H1 (cell line): ENCODE measurements at regions not wholly inside any gene's neighbourhood (a gene's known extent, or its start where the extent isn't known, plus 50 kb on each side); places are given as distances from the start of the nearest gene placed in this dataset.
"Not testable (repeated sequence)": the region's sequence is repeated elsewhere in the genome, so short reads cannot be mapped to it uniquely, and the experiment has no call there.

Experiments
- CTCF ChIA-PET: fragments of 300-600 bp; sonication (Branson Sonifier 250); formaldehyde crosslinking; loops from one replicate; lab custom pipeline; 2021; ENCODE audit not compliant: partially characterized antibody; lab: Charles Lee
- POLR2A ChIA-PET: fragments of 300-600 bp; sonication (Branson Sonifier 250); formaldehyde crosslinking; loops from one replicate; lab custom pipeline; 2021; ENCODE audit warnings: inconsistent platforms; ENCODE audit not compliant: partially characterized antibody; lab: Charles Lee
- DNase-seq, 2 experiments: peaks; one replicate each; pipeline versions ENCODE4 v3.0.0 to v3.0.0-alpha.2; 2010 to 2022; ENCODE audit warnings: low spot score in 2 of 2, low read depth in 1 of 2, mixed read lengths in 1 of 2
- FAIRE-seq: peaks from 2 replicates; lab custom pipeline; 2011; peaks lifted over from hg19 to GRCh38; lab: Jason Lieb, UNC
- H2AFZ ChIP-seq: 2 replicates; pipeline ENCODE4 v1.8.1; 2012; ENCODE audit warnings: low read length, inconsistent platforms
- H2AK5ac ChIP-seq: 2 replicates; pipeline ENCODE4 v1.6.1; 2013; ENCODE audit warnings: low read depth, low read length
- H2BK120ac ChIP-seq: replicated peaks from 2 replicates; pipeline ENCODE3; 2013; ENCODE audit warnings: low read depth, low read length, inconsistent platforms
- H2BK12ac ChIP-seq: 2 replicates; pipeline ENCODE4 v1.6.1; 2013; ENCODE audit warnings: low read depth, low read length
- H2BK15ac ChIP-seq: 2 replicates; pipeline ENCODE4 v1.6.1; 2013; ENCODE audit warnings: low read length
- H2BK20ac ChIP-seq: 2 replicates; pipeline ENCODE4 v1.6.1; 2013; ENCODE audit warnings: low read length
- H2BK5ac ChIP-seq: 2 replicates; pipeline ENCODE4 v1.6.1; 2013; ENCODE audit warnings: low read depth, low read length
- H3K14ac ChIP-seq: 2 replicates; pipeline ENCODE4 v1.6.1; 2013; ENCODE audit warnings: inconsistent platforms; ENCODE audit not compliant: insufficient read length
- H3K18ac ChIP-seq: 2 replicates; pipeline ENCODE4 v1.6.1; 2013; ENCODE audit warnings: low read length; ENCODE audit errors: extremely low read depth
- H3K23ac ChIP-seq: 2 replicates; pipeline ENCODE4 v1.6.1; 2013; ENCODE audit warnings: inconsistent platforms; ENCODE audit not compliant: insufficient read length
- H3K23me2 ChIP-seq: 2 replicates; pipeline ENCODE4 v1.6.1; 2013; ENCODE audit warnings: low read depth, low read length
- H3K27ac ChIP-seq: 2 replicates; pipeline ENCODE4 v1.6.1; 2011; ENCODE audit warnings: low read depth, low read length, inconsistent platforms
- H3K27me3 ChIP-seq, 4 experiments: replicated peaks in 1 of 4; 1 replicate in 1 of 4; 2 replicates in 3 of 4; pipeline versions ENCODE4 v1.6.1 to v1.8.1; 2011 to 2013; ENCODE audit warnings: low read length in 3 of 4, mild to moderate bottlenecking in 3 of 4, inconsistent platforms in 2 of 4, mixed read lengths in 2 of 4, moderate library complexity in 1 of 4; ENCODE audit not compliant: control insufficient read depth in 3 of 4, insufficient read depth in 3 of 4; ENCODE audit errors: extremely low read depth in 1 of 4
- H3K36me3 ChIP-seq, 4 experiments: 2 replicates each; pipeline versions ENCODE4 v1.6.1 to v1.8.1; 2011 to 2013; ENCODE audit warnings: mild to moderate bottlenecking in 4 of 4, low read length in 3 of 4, moderate library complexity in 2 of 4, control low read depth in 1 of 4, inconsistent platforms in 1 of 4; ENCODE audit not compliant: insufficient read depth in 4 of 4, control insufficient read depth in 2 of 4
- H3K4ac ChIP-seq: replicated peaks from 2 replicates; pipeline ENCODE3; 2013; ENCODE audit warnings: low read length, low read depth, mixed read lengths, inconsistent platforms; ENCODE audit not compliant: insufficient read length
- H3K4me1 ChIP-seq, 4 experiments: replicated peaks in 1 of 4; 1 replicate in 1 of 4; 2 replicates in 3 of 4; pipeline versions ENCODE4 v1.6.1 to v1.8.1; 2011 to 2013; ENCODE audit warnings: low read length in 3 of 4, inconsistent platforms in 2 of 4, mixed read lengths in 1 of 4; ENCODE audit not compliant: insufficient read depth in 4 of 4, control insufficient read depth in 3 of 4
- H3K4me2 ChIP-seq, 2 experiments: 2 replicates each; pipeline versions ENCODE4 v1.6.1 to v1.8.1; 2011 to 2013; ENCODE audit warnings: low read depth in 2 of 2, low read length in 2 of 2, control low read depth in 1 of 2, inconsistent platforms in 1 of 2, mild to moderate bottlenecking in 1 of 2; ENCODE audit not compliant: insufficient read depth in 1 of 2
- H3K4me3 ChIP-seq, 4 experiments: fragments of 200-600, 300-600 bp in 1 of 4; sonication (generic), shearing (Covaris generic), sonication (Bioruptor Twin) in 1 of 4; 2 replicates each; pipeline versions ENCODE4 v1.5.1 to v1.8.1; 2011 to 2016; ENCODE audit warnings: low read length in 4 of 4, low read depth in 3 of 4, control low read depth in 2 of 4, inconsistent platforms in 2 of 4, mild to moderate bottlenecking in 2 of 4, mixed read lengths in 1 of 4, moderate library complexity in 1 of 4; ENCODE audit not compliant: insufficient read depth in 2 of 4; ENCODE audit errors: extremely low read depth in 1 of 4
- H3K56ac ChIP-seq: replicated peaks from 2 replicates; pipeline ENCODE3; 2013; ENCODE audit warnings: low read depth, mild to moderate bottlenecking, mixed read lengths, low read length, inconsistent platforms; ENCODE audit not compliant: insufficient read length
- H3K79me1 ChIP-seq: 2 replicates; pipeline ENCODE4 v1.6.1; 2013; ENCODE audit warnings: low read depth, low read length, control low read depth
- H3K79me2 ChIP-seq, 2 experiments: 2 replicates each; pipeline versions ENCODE4 v1.6.1 to v1.8.1; 2012 to 2013; ENCODE audit warnings: low read length in 2 of 2, mild to moderate bottlenecking in 2 of 2, inconsistent platforms in 1 of 2; ENCODE audit not compliant: insufficient read depth in 2 of 2, control insufficient read depth in 1 of 2
- H3K9ac ChIP-seq, 4 experiments: replicated peaks in 1 of 4; 1 replicate in 1 of 4; 2 replicates in 3 of 4; pipeline versions ENCODE4 v1.6.1 to v1.8.1; 2011 to 2013; ENCODE audit warnings: low read depth in 3 of 4, low read length in 3 of 4, control low read depth in 2 of 4, mild to moderate bottlenecking in 2 of 4, moderate library complexity in 2 of 4, inconsistent platforms in 1 of 4; ENCODE audit errors: extremely low read depth in 1 of 4
- H3K9me3 ChIP-seq, 2 experiments: 2 replicates each; pipeline versions ENCODE4 v1.6.1 to v1.8.1; 2012 to 2013; ENCODE audit warnings: mild to moderate bottlenecking in 2 of 2, moderate library complexity in 2 of 2, control low read depth in 1 of 2, inconsistent platforms in 1 of 2, low read depth in 1 of 2, low read length in 1 of 2, mixed read lengths in 1 of 2; ENCODE audit not compliant: insufficient read depth in 2 of 2
- H4K20me1 ChIP-seq, 2 experiments: replicated peaks in 1 of 2; 2 replicates each; pipeline versions ENCODE3 to v1.8.1; 2011 to 2013; ENCODE audit warnings: inconsistent platforms in 2 of 2, low read length in 2 of 2, mild to moderate bottlenecking in 1 of 2; ENCODE audit not compliant: insufficient read depth in 2 of 2, control insufficient read depth in 1 of 2
- H4K5ac ChIP-seq: 2 replicates; pipeline ENCODE4 v1.6.1; 2013; ENCODE audit warnings: low read length, low read depth, mixed read lengths, inconsistent platforms; ENCODE audit not compliant: insufficient read length
- H4K8ac ChIP-seq: 2 replicates; pipeline ENCODE4 v1.8.0; 2013; ENCODE audit warnings: mild to moderate bottlenecking, moderate library complexity, low read length, inconsistent platforms; ENCODE audit not compliant: insufficient read depth; ENCODE audit errors: extremely low read depth
- H4K91ac ChIP-seq: replicated peaks from 2 replicates; pipeline ENCODE3; 2013; ENCODE audit warnings: low read length, mixed read lengths, inconsistent platforms; ENCODE audit not compliant: insufficient read length
- POLR2A ChIP-seq, 2 experiments: IDR thresholded peaks; 1 replicate in 1 of 2; 2 replicates in 1 of 2; pipeline ENCODE4 v1.6.1; 2011; ENCODE audit warnings: low read depth in 2 of 2, low read length in 2 of 2, mild to moderate bottlenecking in 2 of 2; ENCODE audit errors: control extremely low read depth in 1 of 2
- whole genome bisulfite sequencing, 2 experiments: shearing (Covaris generic) in 1 of 2; methylation state at CpG; one replicate each; pipeline versions ENCODE4 v1.1.6 to v1.1.7; 2013 to 2015; ENCODE audit warnings: low lambda C conversion rate in 2 of 2, mixed read lengths in 2 of 2, inconsistent platforms in 1 of 2, low coverage in 1 of 2, missing lambda C conversion rate in 1 of 2; ENCODE audit not compliant: insufficient replicate concordance in 2 of 2, insufficient coverage in 1 of 2, insufficient read length in 1 of 2; ENCODE audit errors: extremely low coverage in 1 of 2, missing lambda C conversion rate in 1 of 2; 5-methylcytosine and 5-hydroxymethylcytosine counted together

DNA sequence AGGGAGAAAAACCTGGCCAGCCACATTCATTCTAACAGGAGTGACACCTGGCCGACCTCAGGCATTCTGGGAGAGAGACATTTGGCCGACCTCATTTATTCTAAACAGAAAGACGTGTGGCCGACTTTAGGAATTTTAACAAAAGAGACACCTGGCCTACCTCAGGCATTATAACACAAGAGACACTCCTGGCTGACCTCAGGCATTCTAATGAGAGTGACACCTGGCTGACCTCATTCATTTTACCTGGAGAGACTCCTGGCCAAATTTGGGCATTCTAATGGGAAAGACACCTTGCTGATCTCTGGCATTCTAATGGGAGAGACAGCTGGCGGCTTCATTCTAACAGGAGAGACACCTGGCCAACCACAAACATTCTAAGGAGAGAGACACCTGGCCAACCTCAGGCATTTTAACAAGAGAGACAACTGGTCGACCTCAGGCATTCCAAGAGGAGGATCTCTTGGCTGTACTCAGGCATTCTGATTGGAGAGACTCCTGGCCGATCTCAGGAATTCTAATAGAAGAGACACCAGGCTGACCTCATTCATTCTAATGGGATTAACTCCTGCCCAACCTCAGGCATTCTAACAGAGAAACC lies 1353.9 kb downstream of the UQCRFS1 start (continued):
- TF ChIP-seq POLR2A (IDR thresholded peaks at IDR 0.05; ENCODE audit: control extremely low read depth in 1 of 2, low read depth in 2 of 2, low read length in 2 of 2), result no peak

GRCh38 chr19:27852931-27853330 lies 1360.0 kb downstream of the UQCRFS1 start:
- H3K36me3 ChIP-seq, POLR2A ChIA-PET, H3K23me2 ChIP-seq, H2BK20ac ChIP-seq, H4K5ac ChIP-seq, H3K79me1 ChIP-seq, H3K4ac ChIP-seq, H3K4me3 ChIP-seq, H2AFZ ChIP-seq, H2BK120ac ChIP-seq, H3K56ac ChIP-seq, H3K14ac ChIP-seq, H3K27ac ChIP-seq, H2AK5ac ChIP-seq, DNase-seq, H4K8ac ChIP-seq, FAIRE-seq, H3K4me1 ChIP-seq, H2BK5ac ChIP-seq, CTCF ChIA-PET, H4K20me1 ChIP-seq, H3K23ac ChIP-seq, H4K91ac ChIP-seq, H3K18ac ChIP-seq, H3K27me3 ChIP-seq, H2BK12ac ChIP-seq, H3K79me2 ChIP-seq, H2BK15ac ChIP-seq, H3K9ac ChIP-seq, H3K4me2 ChIP-seq: not testable (repeated sequence)
- peaks cover 47 to 61% of the 10 kb centered on the region in 2 experiments for H3K9me3 ChIP-seq
- WGBS, 2 experiments, result 98% methylated on average over 7 of the region's 7 CpGs; no CpG with 5 or more reads in 1 of the 2 experiments
